ENCODE measurements at regions not wholly inside any gene's neighbourhood (a gene's known extent, or its start where the extent isn't known, plus 50 kb on each side); places are given as distances from the start of the nearest gene placed in this dataset.
"Not testable (repeated sequence)": the region's sequence is repeated elsewhere in the genome, so short reads cannot be mapped to it uniquely, and the experiment has no call there.

DNA sequence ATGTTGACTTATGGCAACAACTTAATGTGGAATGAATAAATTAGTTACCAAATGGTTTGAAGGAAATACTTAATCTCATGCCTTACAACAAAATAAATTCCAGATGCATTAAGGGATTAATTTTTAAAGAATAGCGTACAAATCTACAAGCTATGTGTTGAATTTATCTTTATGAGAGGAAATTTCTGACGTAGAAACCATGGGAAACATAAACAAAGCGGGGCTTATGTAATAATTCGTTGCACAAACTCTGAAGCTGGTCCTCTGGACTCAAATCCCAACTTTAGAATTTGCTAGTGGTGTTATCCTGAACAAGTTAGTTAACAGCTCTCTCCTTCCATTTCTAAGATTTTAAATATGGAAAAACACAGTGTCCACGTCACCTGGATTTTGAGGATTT, 137.4 kb upstream of the CALCR start:
- WGBS (ENCODE audit: low lambda C conversion rate), result 5% methylated on average over 5 of the region's 5 CpGs
- POLR2A ChIA-PET, result no interaction called here
- no peak for FAIRE-seq
- H3K9me3 ChIP-seq (ENCODE audit: low read length), result no peaks in the 10 kb centered on the region
- no peak overlapping the region for H3K27ac ChIP-seq (ENCODE audit: extremely low read length, insufficient read depth, low read length)
- H2AFZ ChIP-seq (ENCODE audit: low read length), result no peak overlapping the region
- H4K20me1 ChIP-seq (ENCODE audit: insufficient read depth, low read length), result no peaks in the 10 kb centered on the region
- no peak overlapping the region for H3K4me3 ChIP-seq (replicated peaks in 1 of 3; ENCODE audit: insufficient read depth in 1 of 3, low read depth in 2 of 3, low read length in 3 of 3)
- ATAC-seq, result no peak
- in situ Hi-C loops (cut with HindIII; ENCODE audit: extremely low pct_ligation_motif_present, low pct_unique_long_range_greater_than_20kb) (no loop called here), intact Hi-C loops (cut with micrococcal nuclease; ENCODE audit: unreplicated experiment) (no loop called here)
- no peak for DNase-seq (ENCODE audit: low spot score)
- H3K4me1 ChIP-seq (ENCODE audit: insufficient read depth, low read length), result no peaks in the 10 kb centered on the region
- no peaks in the 10 kb centered on the region for H3K36me3 ChIP-seq (replicated peaks in 1 of 2; ENCODE audit: control insufficient read depth in 1 of 2, insufficient read depth in 2 of 2, low read length in 2 of 2)
- TF ChIP-seq, protein P1, sequence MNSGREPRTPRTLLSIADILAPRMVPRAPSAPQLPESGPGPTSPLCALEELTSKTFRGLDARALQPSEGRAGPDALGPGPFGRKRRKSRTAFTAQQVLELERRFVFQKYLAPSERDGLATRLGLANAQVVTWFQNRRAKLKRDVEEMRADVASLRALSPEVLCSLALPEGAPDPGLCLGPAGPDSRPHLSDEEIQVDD (CRISPR knock-in tag; IDR thresholded peaks at IDR 0.05; ENCODE audit: borderline replicate concordance), result no peak
- TF ChIP-seq ZNF773 (CRISPR knock-in tag; IDR thresholded peaks at IDR 0.05; ENCODE audit: borderline replicate concordance), result no peak
- no peak for TF ChIP-seq ZSCAN29 (CRISPR knock-in tag; conservative IDR thresholded peaks at IDR 0.05)
- no peak for TF ChIP-seq ZNF121 (CRISPR knock-in tag; IDR thresholded peaks at IDR 0.05)
- TF ChIP-seq SSRP1 (CRISPR knock-in tag; IDR thresholded peaks at IDR 0.05), result no peak
- TF ChIP-seq, protein P2, sequence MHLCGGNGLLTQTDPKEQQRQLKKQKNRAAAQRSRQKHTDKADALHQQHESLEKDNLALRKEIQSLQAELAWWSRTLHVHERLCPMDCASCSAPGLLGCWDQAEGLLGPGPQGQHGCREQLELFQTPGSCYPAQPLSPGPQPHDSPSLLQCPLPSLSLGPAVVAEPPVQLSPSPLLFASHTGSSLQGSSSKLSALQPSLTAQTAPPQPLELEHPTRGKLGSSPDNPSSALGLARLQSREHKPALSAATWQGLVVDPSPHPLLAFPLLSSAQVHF (CRISPR knock-in tag; IDR thresholded peaks at IDR 0.05), result no peak
- TF ChIP-seq, protein P3, sequence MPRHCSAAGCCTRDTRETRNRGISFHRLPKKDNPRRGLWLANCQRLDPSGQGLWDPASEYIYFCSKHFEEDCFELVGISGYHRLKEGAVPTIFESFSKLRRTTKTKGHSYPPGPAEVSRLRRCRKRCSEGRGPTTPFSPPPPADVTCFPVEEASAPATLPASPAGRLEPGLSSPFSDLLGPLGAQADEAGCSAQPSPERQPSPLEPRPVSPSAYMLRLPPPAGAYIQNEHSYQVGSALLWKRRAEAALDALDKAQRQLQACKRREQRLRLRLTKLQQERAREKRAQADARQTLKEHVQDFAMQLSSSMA (CRISPR knock-in tag; IDR thresholded peaks at IDR 0.05), result no peak
- no peak for TF ChIP-seq ZNF207 (IDR thresholded peaks at IDR 0.05; ENCODE audit: borderline replicate concordance)
- TF ChIP-seq ZFP36L2 (CRISPR knock-in tag; IDR thresholded peaks at IDR 0.05), result no peak
- no peak for TF ChIP-seq FOXA1 (IDR thresholded peaks at IDR 0.05)
- no peak for TF ChIP-seq FOXA1 (CRISPR knock-in tag; IDR thresholded peaks at IDR 0.05)
- no peak for TF ChIP-seq CHCHD3 (CRISPR knock-in tag; IDR thresholded peaks at IDR 0.05)
- TF ChIP-seq AHR (CRISPR knock-in tag; IDR thresholded peaks at IDR 0.05), result no peak
- TF ChIP-seq, protein P4, sequence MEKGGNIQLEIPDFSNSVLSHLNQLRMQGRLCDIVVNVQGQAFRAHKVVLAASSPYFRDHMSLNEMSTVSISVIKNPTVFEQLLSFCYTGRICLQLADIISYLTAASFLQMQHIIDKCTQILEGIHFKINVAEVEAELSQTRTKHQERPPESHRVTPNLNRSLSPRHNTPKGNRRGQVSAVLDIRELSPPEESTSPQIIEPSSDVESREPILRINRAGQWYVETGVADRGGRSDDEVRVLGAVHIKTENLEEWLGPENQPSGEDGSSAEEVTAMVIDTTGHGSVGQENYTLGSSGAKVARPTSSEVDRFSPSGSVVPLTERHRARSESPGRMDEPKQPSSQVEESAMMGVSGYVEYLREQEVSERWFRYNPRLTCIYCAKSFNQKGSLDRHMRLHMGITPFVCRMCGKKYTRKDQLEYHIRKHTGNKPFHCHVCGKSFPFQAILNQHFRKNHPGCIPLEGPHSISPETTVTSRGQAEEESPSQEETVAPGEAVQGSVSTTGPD (CRISPR knock-in tag; IDR thresholded peaks at IDR 0.05), result no peak
- no peak for TF ChIP-seq SRSF9 (IDR thresholded peaks at IDR 0.05; ENCODE audit: borderline replicate concordance, insufficient read depth, low read depth, low read length, poor library complexity, severe bottlenecking)
- no peak for TF ChIP-seq ZNF782 (CRISPR knock-in tag; IDR thresholded peaks at IDR 0.05; ENCODE audit: borderline replicate concordance)
- no peak for TF ChIP-seq IKZF1 (IDR thresholded peaks at IDR 0.05)
- TF ChIP-seq, protein P5, sequence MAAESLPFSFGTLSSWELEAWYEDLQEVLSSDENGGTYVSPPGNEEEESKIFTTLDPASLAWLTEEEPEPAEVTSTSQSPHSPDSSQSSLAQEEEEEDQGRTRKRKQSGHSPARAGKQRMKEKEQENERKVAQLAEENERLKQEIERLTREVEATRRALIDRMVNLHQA (CRISPR knock-in tag; IDR thresholded peaks at IDR 0.05), result no peak
- no peaks in the 10 kb centered on the region for H3K27me3 ChIP-seq (ENCODE audit: control insufficient read depth in 1 of 2, insufficient read depth in 2 of 2, low read length in 2 of 2)
- CTCF ChIA-PET (ENCODE audit: low intra/inter-chr PET ratio, low total read pairs), result no interaction called here
- no peak overlapping the region for H3K4me2 ChIP-seq (ENCODE audit: low read depth, low read length)
- no peak overlapping the region for H3K9ac ChIP-seq (ENCODE audit: insufficient read depth, low read depth, low read length)
- H3K79me2 ChIP-seq (ENCODE audit: insufficient read depth, low read length), result no peaks in the 10 kb centered on the region
- BruUV-seq (replicated peaks), result no TSS peak

DNA sequence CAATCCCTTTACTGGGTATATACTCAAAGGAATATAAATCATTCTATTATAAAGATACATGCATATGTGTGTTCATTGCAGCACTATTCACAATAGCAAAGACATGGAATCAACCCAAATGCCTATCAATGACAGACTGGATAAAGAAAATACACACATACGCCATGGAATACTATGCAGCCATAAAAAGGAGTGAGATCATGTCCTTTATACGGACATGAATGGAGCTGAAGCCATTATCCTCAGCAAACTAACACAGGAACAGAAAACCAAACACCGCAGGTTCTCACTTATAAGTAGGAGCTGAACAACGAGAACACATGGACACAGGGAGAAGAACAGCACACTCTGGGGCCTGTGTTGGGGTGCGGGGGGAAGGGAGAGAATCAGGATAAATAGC, 133.7 kb upstream of the CALCR start:
- H3K79me2 ChIP-seq (ENCODE audit: insufficient read depth, low read length); intact Hi-C loops (cut with micrococcal nuclease; ENCODE audit: unreplicated experiment); BruUV-seq (replicated peaks); H3K27ac ChIP-seq (ENCODE audit: extremely low read length, insufficient read depth, low read length); H2AFZ ChIP-seq (ENCODE audit: low read length); H3K4me1 ChIP-seq (ENCODE audit: insufficient read depth, low read length); POLR2A ChIA-PET; H3K36me3 ChIP-seq (replicated peaks in 1 of 2; ENCODE audit: control insufficient read depth in 1 of 2, insufficient read depth in 2 of 2, low read length in 2 of 2); H3K9me3 ChIP-seq (ENCODE audit: low read length); H3K27me3 ChIP-seq (ENCODE audit: control insufficient read depth in 1 of 2, insufficient read depth in 2 of 2, low read length in 2 of 2); H3K9ac ChIP-seq (ENCODE audit: insufficient read depth, low read depth, low read length); H4K20me1 ChIP-seq (ENCODE audit: insufficient read depth, low read length); H3K4me3 ChIP-seq (replicated peaks in 1 of 3; ENCODE audit: insufficient read depth in 1 of 3, low read depth in 2 of 3, low read length in 3 of 3); H3K4me2 ChIP-seq (ENCODE audit: low read depth, low read length); ATAC-seq; FAIRE-seq; DNase-seq (ENCODE audit: low spot score); CTCF ChIA-PET (ENCODE audit: low intra/inter-chr PET ratio, low total read pairs); in situ Hi-C loops (cut with HindIII; ENCODE audit: extremely low pct_ligation_motif_present, low pct_unique_long_range_greater_than_20kb): not testable (repeated sequence)
- WGBS (ENCODE audit: low lambda C conversion rate), result 25% methylated on average over 5 of the region's 5 CpGs

Measured in HepG2 (cell line).